Tibial nerve (tissue), 4 donors: ENCODE measurements at regions not wholly inside any gene's neighbourhood (a gene's known extent, or its start where the extent isn't known, plus 50 kb on each side); places are given as distances from the start of the nearest gene placed in this dataset.

Source experiments
- DNase-seq, 2 donors: peaks; one replicate each; pipeline ENCODE4 v3.0.0-alpha.2; 2019; ENCODE audit warnings: low spot score in 2 of 2
- H3K27ac ChIP-seq, 4 donors: fragments of 200-600 bp; sonication (generic) in 3 of 4; one replicate each; pipeline ENCODE4 v1.5.1; 2017 to 2019; ENCODE audit warnings: mild to moderate bottlenecking in 1 of 4
- H3K27me3 ChIP-seq, 2 donors: fragments of 200-600 bp; sonication (generic) in 1 of 2; one replicate each; pipeline versions ENCODE4 v1.5.1 to v1.6.0; 2017 to 2019
- H3K36me3 ChIP-seq, 3 donors: fragments of 200-600 bp; sonication (generic); one replicate each; pipeline ENCODE4 v1.5.1; 2018 to 2019
- H3K4me1 ChIP-seq, 4 donors: fragments of 200-600 bp; sonication (generic) in 3 of 4; one replicate each; pipeline ENCODE4 v1.5.1; 2017 to 2019
- H3K4me3 ChIP-seq, 4 donors: fragments of 200-600 bp; sonication (generic) in 3 of 4; one replicate each; pipeline ENCODE4 v1.5.1; 2017 to 2019; ENCODE audit warnings: mild to moderate bottlenecking in 1 of 4, moderate library complexity in 1 of 4
- H3K9me3 ChIP-seq, 4 donors: fragments of 200-600 bp; sonication (generic) in 3 of 4; one replicate each; pipeline ENCODE4 v1.5.1; 2017 to 2019
- EP300 ChIP-seq, 2 donors: sonication (generic); formaldehyde crosslinking; IDR thresholded peaks; one replicate each; pipeline ENCODE4 v1.6.1; 2017; ENCODE audit warnings: antibody characterized with exemption in 2 of 2, mild to moderate bottlenecking in 1 of 2
- POLR2A ChIP-seq, 2 donors: fragments of 450-650 bp; IDR thresholded peaks; one replicate each; pipeline ENCODE4 v1.6.1; 2017; ENCODE audit warnings: antibody characterized with exemption in 2 of 2, mild to moderate bottlenecking in 2 of 2, moderate library complexity in 2 of 2
- WGBS, 2 donors: methylation state at CpG; one replicate each; pipeline ENCODE4 v1.1.5; 2018; 5-methylcytosine and 5-hydroxymethylcytosine counted together
- TF ChIP-seq, protein P1 (sequence below), 5 experiments: fragments of 200-600 bp in 3 of 5; fragments of 450-650 bp in 2 of 5; sonication (generic) in 3 of 5; IDR thresholded peaks; one replicate each; pipeline ENCODE4 v1.5.1; 2016 to 2019; ENCODE audit warnings: antibody characterized with exemption in 5 of 5, mild to moderate bottlenecking in 3 of 5, moderate library complexity in 2 of 5

DNA sequence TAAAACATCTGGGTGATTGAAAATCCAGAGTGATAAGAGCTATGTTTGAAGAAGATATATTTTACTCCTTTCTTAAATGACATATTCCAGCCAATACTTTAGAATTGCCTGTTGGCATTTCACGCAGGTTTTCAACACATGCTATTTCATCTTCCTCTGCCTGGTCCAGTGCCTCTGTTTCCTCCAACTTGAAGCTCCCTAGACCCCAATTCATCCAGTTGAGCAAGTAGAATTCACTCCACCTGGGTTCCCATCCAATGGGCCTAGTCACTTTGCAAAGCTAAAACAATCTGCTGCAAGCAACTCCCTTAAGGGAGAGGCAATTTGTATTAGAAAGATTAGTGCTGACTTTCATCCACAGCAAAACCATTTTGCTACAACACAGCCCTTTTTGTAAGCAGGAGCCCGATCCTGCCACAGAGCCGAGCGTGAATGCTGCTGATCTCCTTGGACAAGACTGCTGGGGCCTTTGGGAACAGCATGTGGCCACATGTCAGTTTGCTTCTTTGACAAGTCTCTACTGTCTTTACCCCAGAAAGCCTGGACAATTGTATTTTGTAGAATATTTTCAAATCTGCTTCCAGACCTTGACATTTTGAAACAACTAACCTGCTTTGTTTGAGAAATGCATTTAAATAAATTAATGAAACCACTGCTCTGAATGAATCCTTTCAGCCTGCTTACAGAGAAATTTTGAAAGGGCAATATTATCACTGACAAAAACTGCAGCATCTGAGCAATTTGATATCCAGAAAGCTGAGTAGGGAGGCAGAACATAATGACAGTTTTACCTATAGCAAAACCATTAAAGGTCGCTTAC lies 259.1 kb downstream of the TDRD15 start:
- TF ChIP-seq POLR2A (IDR thresholded peaks at IDR 0.05) (no peak), EP300 (IDR thresholded peaks at IDR 0.05) (peak in 1 of 2 donors; percentile 58)
- TF ChIP-seq, protein P1, sequence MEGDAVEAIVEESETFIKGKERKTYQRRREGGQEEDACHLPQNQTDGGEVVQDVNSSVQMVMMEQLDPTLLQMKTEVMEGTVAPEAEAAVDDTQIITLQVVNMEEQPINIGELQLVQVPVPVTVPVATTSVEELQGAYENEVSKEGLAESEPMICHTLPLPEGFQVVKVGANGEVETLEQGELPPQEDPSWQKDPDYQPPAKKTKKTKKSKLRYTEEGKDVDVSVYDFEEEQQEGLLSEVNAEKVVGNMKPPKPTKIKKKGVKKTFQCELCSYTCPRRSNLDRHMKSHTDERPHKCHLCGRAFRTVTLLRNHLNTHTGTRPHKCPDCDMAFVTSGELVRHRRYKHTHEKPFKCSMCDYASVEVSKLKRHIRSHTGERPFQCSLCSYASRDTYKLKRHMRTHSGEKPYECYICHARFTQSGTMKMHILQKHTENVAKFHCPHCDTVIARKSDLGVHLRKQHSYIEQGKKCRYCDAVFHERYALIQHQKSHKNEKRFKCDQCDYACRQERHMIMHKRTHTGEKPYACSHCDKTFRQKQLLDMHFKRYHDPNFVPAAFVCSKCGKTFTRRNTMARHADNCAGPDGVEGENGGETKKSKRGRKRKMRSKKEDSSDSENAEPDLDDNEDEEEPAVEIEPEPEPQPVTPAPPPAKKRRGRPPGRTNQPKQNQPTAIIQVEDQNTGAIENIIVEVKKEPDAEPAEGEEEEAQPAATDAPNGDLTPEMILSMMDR (IDR thresholded peaks at IDR 0.05) = peak in 1 of 5 experiments; percentile 19
- H3K4me1 ChIP-seq = peaks cover 0 to 8% (median 0%) of the 10 kb centered on the region in 4 donors
- H3K27me3 ChIP-seq = no peaks in the 10 kb centered on the region
- peak overlapping the region in 2 of 4 donors; percentile 15 to 64 for H3K27ac ChIP-seq
- DNase-seq = no peak
- no peaks in the 10 kb centered on the region for H3K36me3 ChIP-seq
- H3K9me3 ChIP-seq = no peaks in the 10 kb centered on the region
- WGBS, 2 donors = 48 to 53% methylated on average over 5 of the region's 5 CpGs
- no peak overlapping the region for H3K4me3 ChIP-seq

DNA sequence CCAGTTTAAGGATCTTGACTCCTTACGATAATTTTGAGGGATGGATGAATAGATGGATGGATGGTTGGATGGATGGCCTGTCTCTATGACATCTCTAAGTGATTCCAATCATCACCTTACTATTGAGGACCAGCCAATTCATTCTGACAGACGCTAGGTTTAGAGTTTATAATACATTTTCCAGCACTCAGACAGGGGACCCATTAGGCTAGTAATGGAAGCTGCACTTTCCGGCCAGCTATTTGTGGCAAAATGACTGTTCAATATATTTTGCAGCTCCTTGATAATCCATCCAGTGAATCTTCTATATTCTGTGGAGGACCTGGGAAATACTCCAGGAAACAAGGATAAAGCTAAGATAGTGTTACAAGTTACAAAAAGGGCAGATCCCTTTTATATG lies 262.9 kb downstream of the TDRD15 start:
- Histone ChIP-seq H3K27me3 (no peaks in the 10 kb centered on the region), H3K9me3 (no peaks in the 10 kb centered on the region), H3K36me3 (no peaks in the 10 kb centered on the region), H3K4me1 (peaks cover 0 to 8% (median 0%) of the 10 kb centered on the region in 4 donors), H3K4me3 (no peak overlapping the region), H3K27ac (no peak overlapping the region)
- TF ChIP-seq POLR2A (IDR thresholded peaks at IDR 0.05) (no peak), EP300 (IDR thresholded peaks at IDR 0.05) (no peak)
- TF ChIP-seq, protein P1 (IDR thresholded peaks at IDR 0.05) = no peak
- WGBS, 2 donors = 86 to 93% methylated on average over 3 of the region's 3 CpGs
- DNase-seq = no peak

DNA sequence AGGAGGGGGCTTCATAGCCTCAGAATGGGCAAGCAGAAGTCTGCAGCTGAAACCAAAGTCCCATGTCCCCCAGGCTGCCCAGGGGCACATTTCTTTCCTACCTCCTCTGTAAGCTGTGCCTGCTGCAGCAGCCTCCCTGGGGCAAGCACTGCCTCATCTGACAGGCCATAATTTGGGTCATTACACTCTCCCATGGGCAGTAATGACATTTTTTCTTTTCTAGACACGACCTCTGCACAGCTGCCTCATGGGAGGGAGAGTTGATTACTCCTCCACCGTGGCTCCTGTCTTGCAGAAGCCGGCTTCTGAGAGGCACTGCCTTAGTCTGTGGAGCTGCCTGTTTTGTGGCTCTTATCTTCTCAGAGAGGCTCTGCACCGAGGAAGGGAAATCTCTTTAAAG lies 268.9 kb downstream of the TDRD15 start:
- WGBS, 2 donors = 26 to 27% methylated on average over 4 of the region's 4 CpGs
- no peak for DNase-seq
- TF ChIP-seq EP300 (IDR thresholded peaks at IDR 0.05) = no peak
- TF ChIP-seq, protein P1 (IDR thresholded peaks at IDR 0.05) = no peak
- TF ChIP-seq POLR2A (IDR thresholded peaks at IDR 0.05) = no peak
- no peaks in the 10 kb centered on the region for H3K36me3 ChIP-seq
- H3K4me1 ChIP-seq = no peaks in the 10 kb centered on the region
- H3K27ac ChIP-seq = no peak overlapping the region
- H3K27me3 ChIP-seq = no peaks in the 10 kb centered on the region
- no peak overlapping the region for H3K4me3 ChIP-seq
- H3K9me3 ChIP-seq = no peaks in the 10 kb centered on the region

DNA sequence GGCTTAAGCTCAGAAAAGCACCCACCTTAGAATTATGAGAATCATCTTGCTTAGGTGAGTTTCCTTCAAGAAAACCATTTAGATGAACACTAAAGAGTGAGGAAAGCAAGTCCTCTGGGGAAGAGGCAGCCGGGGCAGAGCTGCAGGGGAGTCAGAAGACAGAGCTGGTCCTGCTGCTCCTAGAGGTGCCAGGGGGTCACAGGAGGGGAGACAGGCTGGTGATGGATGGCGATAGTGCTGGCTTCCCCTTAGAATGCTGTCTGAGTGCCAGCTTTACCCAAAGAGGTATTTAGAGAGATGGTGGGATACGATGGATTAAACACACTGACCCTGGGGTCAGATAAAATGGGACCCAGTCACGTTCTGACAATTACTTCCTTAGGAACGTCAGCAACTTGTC lies 269.4 kb downstream of the TDRD15 start:
- TF ChIP-seq POLR2A (IDR thresholded peaks at IDR 0.05) (no peak), EP300 (IDR thresholded peaks at IDR 0.05) (no peak)
- TF ChIP-seq, protein P1 (IDR thresholded peaks at IDR 0.05) = no peak
- 51 to 60% methylated on average over 5 of the region's 5 CpGs for WGBS, 2 donors
- Histone ChIP-seq H3K36me3 (no peaks in the 10 kb centered on the region), H3K27me3 (no peaks in the 10 kb centered on the region), H3K9me3 (no peaks in the 10 kb centered on the region), H3K4me1 (no peaks in the 10 kb centered on the region), H3K4me3 (no peak overlapping the region), H3K27ac (no peak overlapping the region)
- no peak for DNase-seq

DNA sequence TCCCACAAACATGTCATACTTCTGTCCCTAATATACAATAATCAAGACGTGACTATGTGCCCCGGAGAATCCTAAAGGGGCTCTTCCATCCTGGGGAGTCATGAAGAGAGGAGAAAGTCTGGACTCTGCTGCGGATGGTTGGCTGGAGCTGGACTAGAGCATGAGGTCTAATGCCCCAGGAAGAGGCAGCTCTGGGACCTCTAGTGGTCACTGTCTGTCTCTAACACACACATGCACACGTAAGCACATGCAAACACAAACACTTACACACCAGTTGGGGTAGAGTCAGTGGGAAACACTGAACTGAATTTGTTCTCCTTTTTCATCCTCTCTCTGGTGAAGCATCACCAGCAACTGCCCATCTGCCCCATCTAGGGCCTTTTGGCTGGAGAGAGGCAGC lies 271.6 kb downstream of the TDRD15 start:
- H3K27ac ChIP-seq = no peak overlapping the region
- no peak overlapping the region for H3K4me3 ChIP-seq
- WGBS, 2 donors = 82 to 85% methylated on average over 4 of the region's 4 CpGs
- no peaks in the 10 kb centered on the region for H3K4me1 ChIP-seq
- no peaks in the 10 kb centered on the region for H3K27me3 ChIP-seq
- no peaks in the 10 kb centered on the region for H3K36me3 ChIP-seq
- TF ChIP-seq EP300 (IDR thresholded peaks at IDR 0.05) (no peak), POLR2A (IDR thresholded peaks at IDR 0.05) (no peak)
- TF ChIP-seq, protein P1 (IDR thresholded peaks at IDR 0.05) = no peak
- DNase-seq = no peak
- no peaks in the 10 kb centered on the region for H3K9me3 ChIP-seq
